Bronchial epithelial cell (primary cell): ENCODE measurements at regions not wholly inside any gene's neighbourhood (a gene's known extent, or its start where the extent isn't known, plus 50 kb on each side); places are given as distances from the start of the nearest gene placed in this dataset.

ENCODE experiments used
- DNase-seq: peaks from one replicate; pipeline ENCODE4 v3.0.0-alpha.2; 2010; ENCODE audit warnings: low read depth
- FAIRE-seq: peaks from 2 replicates; lab custom pipeline; 2011; peaks lifted over from hg19 to GRCh38; lab: Jason Lieb, UNC
- H3K27me3 ChIP-seq: 2 replicates; pipeline ENCODE4 v1.5.1; 2011; ENCODE audit warnings: low read length; ENCODE audit not compliant: control insufficient read depth, insufficient read depth
- H3K36me3 ChIP-seq: 2 replicates; pipeline ENCODE4 v1.5.1; 2011; ENCODE audit warnings: low read length; ENCODE audit not compliant: control insufficient read depth, insufficient read depth
- H3K4me3 ChIP-seq: 2 replicates; pipeline ENCODE4 v1.5.1; 2011; ENCODE audit warnings: mild to moderate bottlenecking, low read depth, low read length, control low read depth
- CTCF ChIP-seq: IDR thresholded peaks from 2 replicates; pipeline ENCODE4 v1.5.1; 2011; ENCODE audit warnings: mild to moderate bottlenecking, moderate library complexity, low read length, control low read depth, inconsistent platforms; ENCODE audit not compliant: insufficient read depth, severe bottlenecking

GRCh38 chr1:17922833-17923232 lies 167.7 kb downstream of the ACTL8 start:
- DNase-seq (no peak), FAIRE-seq (no peak)
- Histone ChIP-seq H3K27me3 (no peaks in the 10 kb centered on the region), H3K4me3 (no peak overlapping the region), H3K36me3 (no peaks in the 10 kb centered on the region)
- no peak for TF ChIP-seq CTCF

DNA sequence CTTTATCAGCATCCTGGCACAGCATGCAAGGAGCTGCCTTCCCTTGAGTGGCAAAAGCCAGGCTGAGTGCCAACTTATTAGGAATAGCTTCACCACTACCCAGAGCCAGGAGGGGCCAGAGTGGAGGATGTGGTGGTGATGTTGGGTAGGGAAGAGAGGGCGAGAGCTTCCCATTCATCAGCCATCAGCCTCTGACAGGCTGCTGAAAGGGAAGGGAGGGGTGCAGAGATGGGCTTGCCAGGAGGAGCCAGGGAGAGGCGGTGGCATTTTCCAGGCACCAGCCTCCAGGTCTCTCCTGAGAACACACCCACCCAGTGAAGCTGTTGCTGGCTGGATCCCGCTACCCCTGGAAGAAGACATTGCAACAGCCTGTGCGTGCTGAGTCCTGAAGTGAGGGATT lies 168.5 kb downstream of the ACTL8 start:
- no peaks in the 10 kb centered on the region for H3K27me3 ChIP-seq
- no peak overlapping the region for H3K4me3 ChIP-seq
- FAIRE-seq (no peak), DNase-seq (no peak)
- no peak for TF ChIP-seq CTCF
- no peaks in the 10 kb centered on the region for H3K36me3 ChIP-seq

DNA sequence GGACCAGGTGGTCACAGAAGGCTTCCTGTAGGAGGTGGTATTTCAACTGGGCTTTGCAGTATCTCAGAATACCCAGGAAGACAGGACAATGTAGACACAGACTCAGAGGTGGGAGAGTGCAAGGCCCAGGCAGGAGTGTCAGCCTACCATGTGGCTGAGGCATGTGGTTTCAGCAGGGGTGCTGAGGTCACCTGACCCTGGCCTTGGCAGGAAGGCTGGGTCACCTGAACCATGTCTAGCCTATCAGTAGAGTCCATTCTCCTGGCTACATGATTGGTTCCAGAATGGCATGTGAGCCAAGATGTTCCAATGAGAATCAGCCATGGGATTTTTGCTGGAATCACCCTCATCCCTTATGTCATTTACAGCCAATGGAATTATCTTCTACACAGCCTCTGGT lies 169.4 kb downstream of the ACTL8 start:
- Histone ChIP-seq H3K36me3 (no peaks in the 10 kb centered on the region), H3K27me3 (no peaks in the 10 kb centered on the region), H3K4me3 (no peak overlapping the region)
- no peak for FAIRE-seq
- no peak for DNase-seq
- TF ChIP-seq CTCF = no peak

DNA sequence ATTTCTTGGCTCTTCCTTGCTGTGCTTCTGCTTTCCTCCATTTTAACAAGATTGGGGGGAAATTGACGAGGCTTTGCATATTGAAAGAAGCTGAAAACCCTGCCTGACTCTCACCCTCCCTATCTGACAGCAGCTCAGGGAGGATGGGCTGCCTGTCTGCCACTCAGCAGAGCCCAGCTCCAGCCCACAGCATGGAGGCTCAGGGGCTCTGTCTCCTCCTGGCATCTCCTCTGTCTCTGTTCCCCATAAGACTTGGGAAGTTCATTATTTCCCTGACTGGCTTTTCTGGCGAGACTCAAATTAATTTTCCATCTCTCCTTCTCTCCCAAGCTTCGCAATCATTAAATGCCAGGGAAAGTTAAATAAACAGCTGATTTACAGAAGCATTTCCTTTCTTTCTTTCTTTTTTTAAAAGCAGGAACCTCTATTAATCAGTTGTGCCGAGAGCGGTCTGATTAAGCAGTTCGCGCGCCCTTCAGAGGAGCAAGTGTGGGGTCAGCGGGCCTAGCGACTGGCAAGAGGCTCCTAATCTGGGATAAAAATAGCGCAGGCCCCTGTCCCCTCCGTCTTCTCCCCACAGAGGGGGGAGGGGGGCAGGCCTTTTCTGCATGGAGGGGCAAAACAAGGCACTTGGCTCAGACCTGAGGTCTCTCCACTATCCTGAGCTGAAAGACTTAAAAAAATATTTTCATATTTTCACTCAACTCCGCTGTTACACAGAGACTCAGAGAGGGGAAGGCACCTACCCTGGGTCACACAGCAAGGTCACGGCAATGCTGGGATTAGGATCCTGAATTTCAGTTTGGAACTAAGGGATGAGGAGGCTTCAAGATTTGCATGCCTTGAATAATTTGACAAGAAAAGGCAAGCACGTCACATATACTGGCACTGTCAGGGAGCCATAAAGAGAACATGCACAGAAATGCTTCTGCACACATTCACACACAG lies 170.4 kb downstream of the ACTL8 start:
- no peaks in the 10 kb centered on the region for H3K27me3 ChIP-seq
- H3K36me3 ChIP-seq = no peaks in the 10 kb centered on the region

GRCh38 chr1:17926906-17927305 lies 171.8 kb downstream of the ACTL8 start:
- no peaks in the 10 kb centered on the region for H3K27me3 ChIP-seq
- FAIRE-seq (no peak), DNase-seq (no peak)
- H3K4me3 ChIP-seq = no peak overlapping the region
- no peak for TF ChIP-seq CTCF
- H3K36me3 ChIP-seq = no peaks in the 10 kb centered on the region

More for the DNA sequence above, 170.4 kb downstream of the ACTL8 start:
- FAIRE-seq = no peak
- H3K4me3 ChIP-seq = no peak overlapping the region
- DNase-seq = no peak
- no peak for TF ChIP-seq CTCF
